KBM-7 (cell line): ENCODE measurements at regions not wholly inside any gene's neighbourhood (a gene's known extent, or its start where the extent isn't known, plus 50 kb on each side); places are given as distances from the start of the nearest gene placed in this dataset.

Experiments used
- DNase-seq: peaks from one replicate; pipeline ENCODE4 v3.0.0-alpha.2; 2015
- in situ Hi-C: fragments of 300-500 bp; cut with MboI; formaldehyde crosslinking; loops from 2 replicates; pipeline ENCODE4 v1.14.3; 2020; ENCODE audit warnings: low sequenced_read_pairs, low pct_unique_long_range_greater_than_20kb, mixed read lengths

GRCh38 chr5:33260098-33260497 is 180.7 kb upstream of the TARS1 start:
- DNase-seq = no peak
- in situ Hi-C loops = no loop called here

DNA sequence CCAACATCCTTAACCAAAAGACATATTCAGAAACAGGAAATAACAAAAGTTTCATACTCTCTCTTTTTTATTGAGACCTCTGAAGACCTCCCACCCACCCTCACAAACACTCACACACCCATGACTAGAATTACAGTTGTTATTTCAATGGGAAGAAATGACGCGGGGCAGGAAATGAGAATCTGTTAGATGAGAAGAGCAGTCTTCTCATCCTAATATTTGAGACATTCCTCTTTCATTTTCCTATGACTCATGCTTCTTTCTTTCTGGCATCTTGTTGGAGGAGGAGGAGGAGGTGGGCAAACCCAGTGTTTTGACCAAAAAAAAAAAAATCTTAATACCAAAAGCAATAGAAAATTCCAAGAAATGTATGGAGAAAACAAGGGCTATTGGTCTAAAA is 179.5 kb upstream of the TARS1 start:
- DNase-seq = no peak
- in situ Hi-C loops = no loop called here

GRCh38 chr5:33261747-33262146 is 179.0 kb upstream of the TARS1 start:
- in situ Hi-C loops = no loop called here
- no peak for DNase-seq

GRCh38 chr5:33267801-33268200 is 173.0 kb upstream of the TARS1 start:
- in situ Hi-C loops = no loop called here
- no peak for DNase-seq

GRCh38 chr5:33268374-33268773 is 172.4 kb upstream of the TARS1 start:
- no peak for DNase-seq
- in situ Hi-C loops = no loop called here

- in situ Hi-C loops = no loop called here
Observed at GRCh38 chr5:33270671-33271070, 170.1 kb upstream of the TARS1 start.

GRCh38 chr5:33271606-33272005 is 169.2 kb upstream of the TARS1 start:
- no peak for DNase-seq
- in situ Hi-C loops = no loop called here

More at GRCh38 chr5:33270671-33271070, 170.1 kb upstream of the TARS1 start:
- DNase-seq = no peak

GRCh38 chr5:33272288-33272687 is 168.5 kb upstream of the TARS1 start:
- in situ Hi-C loops = no loop called here
- no peak for DNase-seq

- DNase-seq = no peak
- in situ Hi-C loops = no loop called here
Observed at GRCh38 chr5:33273985-33274384, 166.8 kb upstream of the TARS1 start.

DNA sequence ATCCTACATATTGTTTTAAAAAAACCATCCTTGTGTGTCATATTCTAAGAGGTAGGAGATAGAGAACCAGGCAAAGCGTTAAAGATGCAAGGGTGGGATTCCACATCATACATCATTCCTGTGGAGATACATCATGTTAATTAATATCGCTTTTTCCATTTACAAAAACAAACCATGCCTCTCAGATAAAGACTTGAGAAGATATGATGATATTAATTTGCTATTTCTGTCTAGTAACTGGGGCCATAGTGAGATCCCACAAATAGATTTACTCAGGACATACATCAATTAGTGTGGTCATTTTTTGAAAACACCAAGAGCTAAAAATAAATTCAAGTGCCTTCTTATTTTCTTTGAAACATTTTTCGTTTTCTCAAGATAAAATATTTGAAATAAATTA is 165.4 kb upstream of the TARS1 start:
- DNase-seq = no peak
- in situ Hi-C loops = no loop called here

DNA sequence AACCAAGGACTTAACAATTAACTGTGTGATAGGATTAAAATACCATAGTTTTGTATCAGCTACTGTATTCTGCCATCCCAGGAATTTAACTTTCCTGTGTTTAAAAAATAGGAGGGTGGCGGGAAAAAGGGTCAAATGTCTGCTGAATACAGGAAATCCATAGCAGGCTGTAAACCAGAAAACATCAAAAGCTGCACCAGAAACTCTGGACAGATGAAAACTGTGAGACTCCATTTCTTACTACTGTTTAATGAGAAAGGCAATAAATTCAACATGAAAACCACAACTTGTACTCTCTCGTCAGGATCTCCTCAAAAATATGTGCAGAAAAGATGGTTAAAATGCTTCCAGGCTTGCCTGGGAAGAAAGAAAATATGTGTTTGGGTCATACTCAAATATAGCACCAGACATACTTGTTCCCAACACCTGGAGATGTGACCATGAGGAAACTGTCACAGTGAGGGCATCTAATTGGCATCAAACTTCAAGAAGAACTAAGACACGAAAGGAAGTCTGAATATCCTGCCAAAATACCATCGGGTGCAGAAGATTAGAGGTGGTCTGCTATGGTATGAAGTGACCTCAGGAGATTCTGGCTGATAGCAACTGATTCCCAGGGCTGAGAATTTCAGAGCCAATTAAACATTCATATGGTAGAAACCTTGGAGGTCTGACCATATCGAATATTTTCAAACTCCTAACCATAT is 164.7 kb upstream of the TARS1 start:
- in situ Hi-C loops = no loop called here
- DNase-seq = no peak

DNA sequence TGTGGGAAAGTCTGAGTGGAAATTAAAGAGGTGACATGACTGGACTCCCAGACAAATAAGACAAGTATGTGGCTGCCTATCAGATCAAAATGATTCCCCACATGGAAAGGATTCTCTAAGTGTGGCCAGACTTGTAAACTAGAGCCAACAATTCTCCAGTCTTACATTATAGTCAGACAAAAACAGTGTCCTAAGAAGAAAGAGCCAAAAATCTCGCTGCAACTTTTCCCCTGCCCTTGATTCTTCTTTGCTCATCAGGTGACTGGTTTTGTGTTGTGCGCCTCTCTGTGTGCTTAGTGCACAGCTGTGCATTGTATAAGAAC is 164.2 kb upstream of the TARS1 start:
- DNase-seq = no peak
- in situ Hi-C loops = no loop called here

DNA sequence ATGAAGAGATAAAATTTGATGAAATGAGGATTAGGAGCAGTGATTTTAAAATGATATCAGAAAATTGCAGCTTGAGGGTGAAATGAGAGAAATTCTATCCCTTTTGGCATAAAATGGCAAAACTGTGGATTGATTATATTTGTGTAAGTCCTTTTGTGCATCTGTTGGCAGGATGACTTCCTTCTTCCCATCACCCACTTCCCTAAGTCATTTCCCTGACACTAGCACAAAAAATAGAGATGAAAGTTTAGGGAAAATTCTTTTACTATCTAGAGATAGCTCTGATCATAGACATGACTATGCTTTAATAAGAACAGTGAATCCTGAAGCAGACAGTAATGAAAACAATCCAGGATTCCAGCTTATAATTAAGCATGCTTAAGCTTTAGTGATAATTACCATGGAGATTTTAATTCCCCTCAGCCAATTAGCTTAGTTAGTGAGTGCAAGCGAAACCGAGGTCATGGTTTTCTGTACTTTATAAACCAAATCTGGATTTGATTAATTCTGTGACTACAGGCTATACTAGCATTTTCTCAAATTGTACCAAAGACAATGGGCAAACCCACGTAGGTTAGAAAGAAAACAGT is 163.6 kb upstream of the TARS1 start:
- in situ Hi-C loops = no loop called here
- DNase-seq = no peak

- in situ Hi-C loops = no loop called here
- DNase-seq = no peak
Observed at GRCh38 chr5:33281431-33281843, 159.3 kb upstream of the TARS1 start.

DNA sequence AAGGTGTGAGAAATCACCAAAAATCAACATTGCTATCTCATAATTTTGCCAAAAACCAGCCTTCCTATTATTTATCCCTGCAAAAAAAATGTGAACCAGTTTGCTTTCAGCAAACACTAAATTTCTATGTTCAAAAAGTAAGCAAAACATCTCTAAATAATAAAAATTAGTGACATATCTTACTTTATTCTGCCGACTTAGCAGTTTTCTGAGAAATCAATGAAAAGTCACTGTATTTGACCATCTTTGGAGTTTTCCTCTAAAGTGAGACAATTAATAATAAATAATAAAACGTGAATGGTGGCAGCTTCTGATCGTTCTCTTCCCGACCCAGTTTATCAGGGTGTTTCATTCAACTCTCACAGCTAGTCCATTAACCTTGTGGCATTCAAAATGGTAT is 158.6 kb upstream of the TARS1 start:
- no peak for DNase-seq
- in situ Hi-C loops = no loop called here

- DNase-seq = no peak
- in situ Hi-C loops = no loop called here
Observed at GRCh38 chr5:33282696-33283095, 158.1 kb upstream of the TARS1 start.

- no peak for DNase-seq
- in situ Hi-C loops = no loop called here
Observed at GRCh38 chr5:33283243-33283642, 157.5 kb upstream of the TARS1 start.

DNA sequence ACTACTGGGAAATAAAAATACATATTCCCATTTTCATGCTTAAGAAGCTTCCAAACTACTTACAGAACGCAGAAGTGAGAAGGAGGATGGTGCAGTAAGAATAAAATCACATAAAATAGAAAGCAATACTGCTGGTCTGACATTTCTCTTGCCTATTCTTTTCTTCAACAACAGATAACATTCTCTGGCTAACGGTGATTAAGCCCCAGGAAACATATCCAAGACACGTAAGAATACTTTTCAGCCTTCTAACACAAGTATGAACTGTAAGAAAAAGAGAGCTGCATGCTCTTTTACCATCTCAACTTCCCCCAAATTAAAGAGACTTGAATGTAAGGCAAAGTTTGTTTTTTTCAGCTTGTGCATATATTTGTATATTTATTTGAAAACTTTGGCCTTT is 156.1 kb upstream of the TARS1 start:
- DNase-seq = no peak
- in situ Hi-C loops = no loop called here

DNA sequence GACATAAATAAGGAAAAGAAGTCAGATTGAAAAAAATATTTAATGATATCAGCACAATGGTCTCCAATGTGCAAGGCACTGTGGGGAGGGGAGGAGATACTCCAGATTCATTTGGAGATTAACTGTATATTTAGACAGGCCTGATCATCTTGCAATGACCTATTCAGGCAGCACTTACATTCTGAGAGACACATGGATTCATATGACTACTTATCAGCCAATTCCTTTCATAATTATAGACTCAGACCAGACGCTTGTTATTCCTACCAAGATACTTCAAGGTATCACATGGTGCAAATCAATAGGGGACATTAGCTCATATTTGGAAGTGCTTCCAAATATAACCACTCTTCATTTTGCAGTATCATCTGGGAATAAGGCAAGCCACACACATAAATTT is 153.5 kb upstream of the TARS1 start:
- in situ Hi-C loops = no loop called here

DNA sequence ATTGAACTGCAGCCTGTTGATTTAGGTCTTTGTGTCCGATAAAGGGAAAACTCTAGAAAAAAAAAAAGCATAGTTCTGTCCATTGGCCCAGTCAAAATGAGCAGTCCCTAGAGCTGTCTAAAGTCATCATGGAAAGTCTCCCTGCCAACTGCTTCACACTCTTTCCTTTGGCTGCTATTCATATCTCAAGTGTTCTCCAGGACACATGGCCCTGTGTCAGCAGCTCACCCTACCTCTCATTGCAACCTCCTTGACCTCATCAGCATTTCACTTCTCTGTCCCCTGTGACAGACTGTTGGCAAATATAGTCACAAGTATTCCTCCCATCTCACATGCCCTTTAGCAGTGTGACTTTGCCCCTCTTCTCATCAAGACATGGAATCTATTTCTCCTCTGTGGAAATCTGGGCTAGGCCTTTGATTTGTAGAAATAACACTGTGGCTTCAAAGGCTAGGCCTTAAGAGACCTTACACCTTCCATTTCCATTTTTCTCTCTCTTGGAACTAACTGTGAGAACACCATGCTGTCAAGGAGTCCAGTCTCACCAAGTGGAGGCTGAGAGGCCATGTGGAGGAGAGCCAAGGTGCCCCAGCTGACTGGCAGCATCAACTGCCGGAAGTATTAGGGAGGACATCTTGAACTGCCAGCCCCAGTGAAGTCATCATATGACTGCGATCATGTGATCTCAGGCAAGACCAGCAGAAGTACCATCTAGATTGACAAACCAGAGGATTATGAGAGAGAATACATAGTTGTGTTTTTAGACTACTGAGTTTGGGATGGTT is 149.4 kb upstream of the TARS1 start:
- in situ Hi-C loops = no loop called here

More for the DNA sequence above, 153.5 kb upstream of the TARS1 start:
- DNase-seq = no peak

More for the DNA sequence above, 149.4 kb upstream of the TARS1 start:
- no peak for DNase-seq
